Breast epithelium (tissue), 3 donors: ENCODE measurements at regions not wholly inside any gene's neighbourhood (a gene's known extent, or its start where the extent isn't known, plus 50 kb on each side); places are given as distances from the start of the nearest gene placed in this dataset.

Experiments
- POLR2A ChIP-seq: fragments of 450-650 bp; IDR thresholded peaks from one replicate; pipeline ENCODE4 v1.6.1; 2016; ENCODE audit warnings: antibody characterized with exemption, mild to moderate bottlenecking, moderate library complexity
- TF ChIP-seq, protein P1 (sequence below), 3 donors: fragments of 450-650 bp; IDR thresholded peaks; one replicate each; pipeline ENCODE4 v1.5.1; 2016 to 2017; ENCODE audit warnings: antibody characterized with exemption in 3 of 3, mild to moderate bottlenecking in 3 of 3, moderate library complexity in 3 of 3

DNA sequence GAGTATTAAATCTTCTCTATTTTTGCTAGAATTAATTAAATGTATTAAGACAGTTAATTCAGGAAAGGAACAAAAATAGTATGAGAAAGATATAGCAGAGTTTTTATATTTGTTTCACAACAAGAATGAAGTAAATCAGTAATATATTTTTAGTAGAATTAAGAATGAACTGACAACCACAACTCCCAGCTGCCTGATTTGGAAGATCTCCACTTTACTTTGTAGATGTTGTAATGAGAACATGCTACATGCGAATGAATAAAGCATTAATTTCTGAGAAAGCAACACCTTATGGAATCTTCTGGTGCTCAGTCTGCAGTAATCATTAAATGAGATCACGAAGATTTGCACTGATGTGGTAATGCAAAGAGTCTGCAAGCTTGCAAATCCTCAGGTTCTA lies 695.6 kb upstream of the PCDH7 start:
- TF ChIP-seq, protein P1, sequence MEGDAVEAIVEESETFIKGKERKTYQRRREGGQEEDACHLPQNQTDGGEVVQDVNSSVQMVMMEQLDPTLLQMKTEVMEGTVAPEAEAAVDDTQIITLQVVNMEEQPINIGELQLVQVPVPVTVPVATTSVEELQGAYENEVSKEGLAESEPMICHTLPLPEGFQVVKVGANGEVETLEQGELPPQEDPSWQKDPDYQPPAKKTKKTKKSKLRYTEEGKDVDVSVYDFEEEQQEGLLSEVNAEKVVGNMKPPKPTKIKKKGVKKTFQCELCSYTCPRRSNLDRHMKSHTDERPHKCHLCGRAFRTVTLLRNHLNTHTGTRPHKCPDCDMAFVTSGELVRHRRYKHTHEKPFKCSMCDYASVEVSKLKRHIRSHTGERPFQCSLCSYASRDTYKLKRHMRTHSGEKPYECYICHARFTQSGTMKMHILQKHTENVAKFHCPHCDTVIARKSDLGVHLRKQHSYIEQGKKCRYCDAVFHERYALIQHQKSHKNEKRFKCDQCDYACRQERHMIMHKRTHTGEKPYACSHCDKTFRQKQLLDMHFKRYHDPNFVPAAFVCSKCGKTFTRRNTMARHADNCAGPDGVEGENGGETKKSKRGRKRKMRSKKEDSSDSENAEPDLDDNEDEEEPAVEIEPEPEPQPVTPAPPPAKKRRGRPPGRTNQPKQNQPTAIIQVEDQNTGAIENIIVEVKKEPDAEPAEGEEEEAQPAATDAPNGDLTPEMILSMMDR (IDR thresholded peaks at IDR 0.05) = no peak
- TF ChIP-seq POLR2A = no peak
